Activated naive CD8-positive, alpha-beta T cell treated with anti-CD3 and anti-CD28 coated beads for 36 hours (primary cell): ENCODE measurements at regions not wholly inside any gene's neighbourhood (a gene's known extent, or its start where the extent isn't known, plus 50 kb on each side); places are given as distances from the start of the nearest gene placed in this dataset.

Source experiments
- DNase-seq: peaks from one replicate; pipeline ENCODE4 v3.0.0; 2021
- H3K27ac Mint-ChIP-seq: one replicate; pipeline ENCODE4 v1.8.0; 2022; ENCODE audit warnings: mild to moderate bottlenecking, moderate library complexity, mixed read lengths
- H3K27me3 Mint-ChIP-seq: one replicate; pipeline ENCODE4 v1.8.0; 2022; ENCODE audit warnings: mild to moderate bottlenecking, mixed read lengths
- H3K36me3 Mint-ChIP-seq: one replicate; pipeline ENCODE4 v1.8.0; 2021; ENCODE audit warnings: mild to moderate bottlenecking, mixed read lengths
- H3K4me1 Mint-ChIP-seq: one replicate; pipeline ENCODE4 v1.8.0; 2021; ENCODE audit warnings: mixed read lengths
- H3K4me3 Mint-ChIP-seq: one replicate; pipeline ENCODE4 v1.8.0; 2022; ENCODE audit warnings: mild to moderate bottlenecking, moderate library complexity, mixed read lengths
- H3K9me3 Mint-ChIP-seq: one replicate; pipeline ENCODE4 v1.8.0; 2022; ENCODE audit warnings: mixed read lengths

- H3K27ac Mint-ChIP-seq = no peak overlapping the region
- DNase-seq = no peak
- H3K27me3 Mint-ChIP-seq = no peaks in the 10 kb centered on the region
- H3K4me1 Mint-ChIP-seq = no peaks in the 10 kb centered on the region
- H3K4me3 Mint-ChIP-seq = no peak overlapping the region
- H3K9me3 Mint-ChIP-seq = no peaks in the 10 kb centered on the region
- H3K36me3 Mint-ChIP-seq = no peaks in the 10 kb centered on the region
These were observed 346.3 kb downstream of the TMEM114 start for GRCh38 chr16:8243981-8244380.

- Mint-ChIP-seq H3K27ac (no peak overlapping the region), H3K36me3 (no peaks in the 10 kb centered on the region), H3K27me3 (no peaks in the 10 kb centered on the region), H3K9me3 (no peaks in the 10 kb centered on the region), H3K4me3 (no peak overlapping the region), H3K4me1 (no peaks in the 10 kb centered on the region)
- DNase-seq = no peak
These were observed 348.9 kb downstream of the TMEM114 start for GRCh38 chr16:8241408-8241807.

DNA sequence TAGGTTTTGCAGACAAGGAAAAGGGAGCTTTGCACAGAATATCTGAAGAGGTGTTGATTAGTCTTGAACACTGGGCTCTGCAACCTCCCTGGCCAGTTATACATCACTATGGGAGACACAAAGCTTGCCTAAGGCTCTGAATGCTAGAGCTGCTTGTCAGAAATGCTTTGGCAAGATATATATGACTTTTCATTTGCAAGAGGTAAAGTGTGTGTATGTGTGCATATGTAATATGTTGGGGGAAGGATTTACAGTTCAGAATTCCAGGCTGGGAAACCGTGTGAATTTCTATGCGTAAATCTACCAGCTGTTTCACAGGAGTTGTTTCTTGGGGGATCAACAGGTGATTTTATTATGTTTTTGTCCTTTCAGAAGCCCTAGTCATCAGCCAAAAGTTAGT is 350.9 kb downstream of the TMEM114 start:
- H3K9me3 Mint-ChIP-seq = no peaks in the 10 kb centered on the region
- no peak overlapping the region for H3K4me3 Mint-ChIP-seq
- no peaks in the 10 kb centered on the region for H3K36me3 Mint-ChIP-seq
- H3K27me3 Mint-ChIP-seq = no peaks in the 10 kb centered on the region
- no peaks in the 10 kb centered on the region for H3K4me1 Mint-ChIP-seq
- no peak overlapping the region for H3K27ac Mint-ChIP-seq
- no peak for DNase-seq

GRCh38 chr16:8237452-8237851 is 352.9 kb downstream of the TMEM114 start:
- H3K36me3 Mint-ChIP-seq = no peaks in the 10 kb centered on the region
- H3K4me3 Mint-ChIP-seq = no peak overlapping the region
- H3K27ac Mint-ChIP-seq = no peak overlapping the region
- DNase-seq = no peak
- H3K9me3 Mint-ChIP-seq = peaks cover 2% of the 10 kb centered on the region
- no peaks in the 10 kb centered on the region for H3K4me1 Mint-ChIP-seq
- no peaks in the 10 kb centered on the region for H3K27me3 Mint-ChIP-seq

DNA sequence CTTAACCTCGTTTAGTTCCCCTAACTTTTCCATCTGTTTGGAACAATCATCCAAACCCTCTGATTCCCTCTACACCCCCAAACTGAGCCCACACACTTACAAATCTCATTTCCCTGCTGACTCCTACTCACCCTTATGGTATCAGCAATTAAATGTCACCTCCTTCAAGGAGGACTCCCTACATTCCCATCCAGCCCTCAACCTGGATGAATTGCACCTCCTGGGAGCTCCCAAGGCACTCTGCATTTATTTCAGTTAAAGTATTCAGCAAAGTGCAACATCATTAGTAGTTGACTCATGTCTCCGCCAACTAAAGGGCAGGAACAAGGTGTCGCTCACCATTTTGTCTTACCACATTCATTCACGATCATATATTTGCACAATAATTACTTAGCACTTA is 353.5 kb downstream of the TMEM114 start:
- H3K27me3 Mint-ChIP-seq = no peaks in the 10 kb centered on the region
- DNase-seq = no peak
- no peaks in the 10 kb centered on the region for H3K4me1 Mint-ChIP-seq
- H3K36me3 Mint-ChIP-seq = no peaks in the 10 kb centered on the region
- no peak overlapping the region for H3K4me3 Mint-ChIP-seq
- H3K27ac Mint-ChIP-seq = no peak overlapping the region
- H3K9me3 Mint-ChIP-seq = peaks cover 2% of the 10 kb centered on the region

- Mint-ChIP-seq H3K27me3 (no peaks in the 10 kb centered on the region), H3K4me1 (no peaks in the 10 kb centered on the region), H3K4me3 (no peak overlapping the region), H3K9me3 (peaks cover 6% of the 10 kb centered on the region), H3K36me3 (no peaks in the 10 kb centered on the region), H3K27ac (no peak overlapping the region)
- DNase-seq = no peak
These were observed 359.8 kb downstream of the TMEM114 start for GRCh38 chr16:8230497-8230896.

DNA sequence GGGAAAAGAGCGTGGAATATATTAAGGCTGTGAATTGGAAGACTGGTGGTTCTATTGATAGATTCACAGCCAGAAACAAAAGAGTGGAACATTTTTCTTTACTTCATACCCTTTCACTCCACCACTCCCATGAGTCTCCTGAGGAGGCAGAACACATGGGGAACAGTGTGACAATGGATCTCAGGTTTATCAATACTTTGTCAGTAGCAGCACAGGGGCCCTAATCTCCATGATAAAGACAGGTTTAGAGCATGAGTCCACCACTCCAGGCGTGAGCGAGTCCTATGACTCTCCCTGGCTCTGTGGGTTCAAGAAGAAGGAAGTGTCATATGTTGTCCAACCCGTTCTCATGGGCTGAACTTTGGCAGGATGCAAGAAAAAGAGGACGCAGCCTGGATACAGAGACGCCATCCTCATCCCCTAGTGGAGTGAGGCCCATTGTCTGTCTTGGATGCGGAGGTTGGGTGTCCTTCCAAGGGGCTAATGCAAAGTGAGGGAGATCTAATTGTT is 361.2 kb downstream of the TMEM114 start:
- DNase-seq = no peak
- no peaks in the 10 kb centered on the region for H3K4me1 Mint-ChIP-seq
- H3K36me3 Mint-ChIP-seq = no peaks in the 10 kb centered on the region
- H3K4me3 Mint-ChIP-seq = no peak overlapping the region
- H3K27me3 Mint-ChIP-seq = no peaks in the 10 kb centered on the region
- peaks cover 6% of the 10 kb centered on the region for H3K9me3 Mint-ChIP-seq
- H3K27ac Mint-ChIP-seq = no peak overlapping the region

- H3K9me3 Mint-ChIP-seq = peaks cover 4% of the 10 kb centered on the region
These were observed 373.1 kb downstream of the TMEM114 start for GRCh38 chr16:8217201-8217600.

GRCh38 chr16:8204769-8205168 is 385.5 kb downstream of the TMEM114 start:
- no peaks in the 10 kb centered on the region for H3K36me3 Mint-ChIP-seq
- no peak overlapping the region for H3K27ac Mint-ChIP-seq
- H3K4me1 Mint-ChIP-seq = no peaks in the 10 kb centered on the region
- H3K4me3 Mint-ChIP-seq = no peak overlapping the region
- DNase-seq = no peak
- peaks cover 6% of the 10 kb centered on the region for H3K9me3 Mint-ChIP-seq
- peaks cover 3% of the 10 kb centered on the region for H3K27me3 Mint-ChIP-seq

More at GRCh38 chr16:8217201-8217600, 373.1 kb downstream of the TMEM114 start:
- Mint-ChIP-seq H3K27ac (no peak overlapping the region), H3K4me3 (no peak overlapping the region), H3K27me3 (no peaks in the 10 kb centered on the region), H3K36me3 (no peaks in the 10 kb centered on the region), H3K4me1 (no peaks in the 10 kb centered on the region)
- DNase-seq = no peak

DNA sequence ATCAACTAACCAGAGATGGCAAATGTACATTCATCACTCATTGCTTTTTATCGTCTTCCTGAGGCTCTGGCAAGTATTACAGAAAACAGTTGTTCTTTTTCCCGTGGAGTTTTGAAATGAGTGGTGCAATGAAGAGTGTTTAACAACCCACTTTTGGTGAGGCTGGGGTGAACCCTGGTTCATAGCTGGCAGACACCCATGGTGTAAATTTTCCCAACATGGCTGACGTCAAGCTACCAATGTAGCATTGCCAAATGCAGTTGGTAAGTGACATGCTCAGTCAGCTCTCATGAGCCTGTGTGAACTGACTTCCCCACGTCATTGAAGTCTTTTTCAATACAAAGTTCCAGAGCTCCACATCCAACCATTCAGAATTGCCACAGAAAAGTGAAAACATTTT is 386.2 kb downstream of the TMEM114 start:
- H3K27ac Mint-ChIP-seq = no peak overlapping the region
- no peak for DNase-seq
- H3K27me3 Mint-ChIP-seq = peaks cover 3% of the 10 kb centered on the region
- H3K4me1 Mint-ChIP-seq = no peaks in the 10 kb centered on the region
- H3K9me3 Mint-ChIP-seq = peaks cover 6% of the 10 kb centered on the region
- no peaks in the 10 kb centered on the region for H3K36me3 Mint-ChIP-seq
- H3K4me3 Mint-ChIP-seq = no peak overlapping the region

GRCh38 chr16:8203101-8203500 is 387.2 kb downstream of the TMEM114 start:
- Mint-ChIP-seq H3K4me1 (no peaks in the 10 kb centered on the region), H3K4me3 (no peak overlapping the region), H3K27ac (no peak overlapping the region), H3K27me3 (peaks cover 7% of the 10 kb centered on the region), H3K9me3 (peaks cover 6% of the 10 kb centered on the region), H3K36me3 (no peaks in the 10 kb centered on the region)
- DNase-seq = no peak

DNA sequence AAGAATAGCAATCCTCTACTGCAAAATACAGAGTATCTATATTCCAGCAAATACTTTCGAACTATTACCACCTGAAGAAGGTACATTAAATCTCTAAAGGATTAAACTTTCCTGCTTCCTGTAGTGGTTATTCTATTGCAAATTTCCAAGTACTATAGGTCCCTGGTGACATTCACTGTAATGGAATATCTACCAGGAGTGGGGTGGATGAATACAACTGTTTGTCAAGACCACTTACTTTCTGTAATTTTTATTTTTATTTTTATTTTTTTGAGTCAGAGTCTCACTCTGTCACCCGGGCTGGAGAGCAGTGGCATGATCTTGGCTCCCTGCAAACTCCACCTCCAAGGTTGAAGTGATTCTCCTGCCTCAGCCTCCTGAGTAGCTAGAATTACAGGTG is 389.5 kb downstream of the TMEM114 start:
- peaks cover 7% of the 10 kb centered on the region for H3K9me3 Mint-ChIP-seq
- H3K4me1 Mint-ChIP-seq = no peaks in the 10 kb centered on the region
- H3K4me3 Mint-ChIP-seq = no peak overlapping the region
- no peaks in the 10 kb centered on the region for H3K36me3 Mint-ChIP-seq
- H3K27ac Mint-ChIP-seq = no peak overlapping the region
- peaks cover 4% of the 10 kb centered on the region for H3K27me3 Mint-ChIP-seq
- DNase-seq = no peak

- no peaks in the 10 kb centered on the region for H3K4me1 Mint-ChIP-seq
- no peak for DNase-seq
- no peak overlapping the region for H3K4me3 Mint-ChIP-seq
- H3K9me3 Mint-ChIP-seq = peaks cover 7% of the 10 kb centered on the region
- no peak overlapping the region for H3K27ac Mint-ChIP-seq
- peaks cover 4% of the 10 kb centered on the region for H3K27me3 Mint-ChIP-seq
- no peaks in the 10 kb centered on the region for H3K36me3 Mint-ChIP-seq
These were observed 390.9 kb downstream of the TMEM114 start for GRCh38 chr16:8199390-8199789.

DNA sequence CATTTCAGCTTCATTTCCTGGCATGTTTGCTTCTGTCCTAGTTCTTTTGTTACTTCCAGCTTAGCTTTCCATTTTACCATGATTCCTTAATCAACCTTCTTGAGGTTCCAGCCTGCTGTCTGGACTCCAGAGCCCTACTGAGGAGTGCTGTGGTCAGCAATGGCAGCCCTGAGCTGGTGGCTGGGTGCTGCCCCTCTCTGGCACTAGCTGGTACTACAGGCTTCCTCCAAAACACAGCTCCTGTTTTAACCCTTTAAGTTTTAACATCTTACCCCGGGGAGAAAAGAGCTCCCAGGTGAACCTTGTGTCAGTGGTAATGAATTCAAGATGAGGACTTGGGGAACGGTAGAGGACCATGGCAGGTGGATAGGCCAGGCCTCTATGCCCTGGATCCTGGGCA is 395.5 kb downstream of the TMEM114 start:
- Mint-ChIP-seq H3K27ac (no peak overlapping the region), H3K4me1 (no peaks in the 10 kb centered on the region), H3K4me3 (no peak overlapping the region), H3K27me3 (peaks cover 4% of the 10 kb centered on the region), H3K9me3 (peaks cover 6% of the 10 kb centered on the region), H3K36me3 (no peaks in the 10 kb centered on the region)
- no peak for DNase-seq

DNA sequence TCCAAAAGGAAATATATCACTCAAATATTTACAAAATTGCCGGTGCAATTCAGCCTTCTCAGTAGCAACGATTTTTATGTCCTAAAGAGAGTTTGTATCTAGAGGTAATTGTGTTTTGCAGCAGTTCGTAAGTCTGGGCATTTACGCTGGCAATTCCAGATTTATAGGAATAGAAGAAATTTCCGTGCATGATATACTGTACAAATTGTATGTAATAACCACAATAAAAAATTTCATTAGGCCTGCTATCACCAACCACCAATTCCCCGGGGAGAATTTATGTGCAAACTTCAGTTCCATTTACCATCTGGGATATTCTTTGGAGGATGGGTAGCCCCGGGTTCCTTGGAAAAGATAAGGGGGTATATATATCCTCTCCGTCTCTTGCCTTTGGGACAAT is 401.5 kb downstream of the TMEM114 start:
- no peak for DNase-seq
- no peaks in the 10 kb centered on the region for H3K27me3 Mint-ChIP-seq
- H3K4me3 Mint-ChIP-seq = no peak overlapping the region
- H3K9me3 Mint-ChIP-seq = peaks cover 5% of the 10 kb centered on the region
- H3K4me1 Mint-ChIP-seq = no peaks in the 10 kb centered on the region
- H3K27ac Mint-ChIP-seq = no peak overlapping the region
- H3K36me3 Mint-ChIP-seq = no peaks in the 10 kb centered on the region

- Mint-ChIP-seq H3K36me3 (no peaks in the 10 kb centered on the region), H3K4me1 (no peaks in the 10 kb centered on the region), H3K27me3 (no peaks in the 10 kb centered on the region), H3K27ac (no peak overlapping the region), H3K4me3 (no peak overlapping the region), H3K9me3 (peaks cover 8% of the 10 kb centered on the region)
- DNase-seq = no peak
These were observed 402.4 kb downstream of the TMEM114 start for GRCh38 chr16:8187782-8188372.
